Esophagus (tissue), 2 donors: ENCODE measurements at regions not wholly inside any gene's neighbourhood (a gene's known extent, or its start where the extent isn't known, plus 50 kb on each side); places are given as distances from the start of the nearest gene placed in this dataset.

ENCODE experiments used
- H3K27ac ChIP-seq, 2 donors: one replicate each; pipeline ENCODE4 v1.5.1; 2013; ENCODE audit warnings: low read depth in 2 of 2, mild to moderate bottlenecking in 2 of 2, inconsistent platforms in 1 of 2, low read length in 1 of 2, moderate library complexity in 1 of 2
- H3K27me3 ChIP-seq, 2 donors: one replicate each; pipeline ENCODE4 v1.6.1; 2013; ENCODE audit warnings: low read length in 2 of 2, control low read depth in 1 of 2, mild to moderate bottlenecking in 1 of 2; ENCODE audit not compliant: insufficient read depth in 2 of 2, control insufficient read depth in 1 of 2
- H3K36me3 ChIP-seq, 2 donors: one replicate each; pipeline ENCODE4 v1.6.1; 2013; ENCODE audit warnings: low read length in 1 of 2; ENCODE audit not compliant: control insufficient read depth in 2 of 2, insufficient read depth in 2 of 2
- H3K4me1 ChIP-seq, 2 donors: one replicate each; pipeline ENCODE4 v1.6.1; 2013; ENCODE audit warnings: low read length in 1 of 2; ENCODE audit not compliant: control insufficient read depth in 2 of 2, insufficient read depth in 2 of 2
- H3K4me3 ChIP-seq, 2 donors: one replicate each; pipeline ENCODE4 v1.5.1; 2013; ENCODE audit warnings: low read length in 2 of 2, mild to moderate bottlenecking in 2 of 2, low read depth in 1 of 2, moderate library complexity in 1 of 2
- H3K9me3 ChIP-seq, 2 donors: one replicate each; pipeline ENCODE4 v1.6.1; 2013; ENCODE audit warnings: mild to moderate bottlenecking in 2 of 2, low read depth in 1 of 2, low read length in 1 of 2, moderate library complexity in 1 of 2; ENCODE audit not compliant: control insufficient read depth in 2 of 2, insufficient read depth in 1 of 2
- WGBS, 2 donors: extraction: QIAGEN DNeasy Blood & Tissue Kit; methylation state at CpG; one replicate each; pipeline ENCODE4 v1.1.7; 2013; 5-methylcytosine and 5-hydroxymethylcytosine counted together
- donor health status: healthy with polysubstance abuse.
- donor health status: Bipolar disorder and iron deficiency.

DNA sequence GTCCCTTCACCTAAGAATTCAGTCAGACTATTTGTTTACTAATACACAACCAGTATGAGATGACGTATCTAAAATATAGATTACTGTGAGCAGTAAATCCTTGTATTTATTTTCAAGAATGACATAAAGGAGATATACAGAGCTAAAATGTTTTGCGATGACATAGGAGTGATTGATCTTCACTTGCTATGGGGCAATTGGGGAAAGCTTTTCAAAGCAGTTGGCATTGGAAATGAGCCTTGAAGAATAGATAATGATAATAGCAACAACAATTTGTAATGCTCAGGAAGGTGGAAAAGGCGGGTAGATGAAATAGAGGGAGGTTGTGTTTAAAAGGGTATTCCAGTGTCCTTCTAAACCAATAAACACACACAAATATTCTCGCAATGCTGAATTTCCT, 623.7 kb downstream of the CDH8 start:
- WGBS, 2 donors, result 77 to 79% methylated on average over 4 of the region's 4 CpGs
- Histone ChIP-seq H3K4me3 (no peak overlapping the region), H3K36me3 (no peaks in the 10 kb centered on the region), H3K27me3 (no peaks in the 10 kb centered on the region), H3K4me1 (no peaks in the 10 kb centered on the region), H3K9me3 (no peaks in the 10 kb centered on the region), H3K27ac (no peak overlapping the region)

DNA sequence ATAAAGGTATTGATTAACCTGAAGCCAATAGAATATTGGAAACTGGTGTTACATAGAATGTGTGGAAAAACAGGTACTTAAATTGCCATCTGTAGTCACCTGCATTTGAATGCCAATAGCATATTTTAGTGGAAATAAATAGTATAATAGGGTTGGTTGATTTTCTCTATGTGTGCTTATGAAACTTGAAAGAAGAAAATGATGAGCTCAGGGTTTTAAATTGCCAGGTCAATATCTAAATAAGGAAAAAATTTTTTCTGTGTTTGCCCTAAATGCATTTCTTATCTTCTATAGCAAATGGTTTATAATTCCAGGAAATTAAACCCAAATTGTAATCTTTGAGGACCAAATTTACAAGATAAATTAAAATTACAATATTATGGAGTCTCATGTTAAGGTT, 626.6 kb downstream of the CDH8 start:
- H3K4me3 ChIP-seq, result no peak overlapping the region
- H3K36me3 ChIP-seq, result no peaks in the 10 kb centered on the region
- no peaks in the 10 kb centered on the region for H3K27me3 ChIP-seq
- no peak overlapping the region for H3K27ac ChIP-seq
- no peaks in the 10 kb centered on the region for H3K4me1 ChIP-seq
- no peaks in the 10 kb centered on the region for H3K9me3 ChIP-seq

GRCh38 chr16:61403386-61403785, 632.9 kb downstream of the CDH8 start:
- H3K4me3 ChIP-seq, result no peak overlapping the region
- H3K36me3 ChIP-seq, result no peaks in the 10 kb centered on the region
- H3K27ac ChIP-seq, result no peak overlapping the region
- WGBS, 2 donors, result 69 to 75% methylated on average over 4 of the region's 4 CpGs
- no peaks in the 10 kb centered on the region for H3K27me3 ChIP-seq
- H3K4me1 ChIP-seq, result no peaks in the 10 kb centered on the region
- H3K9me3 ChIP-seq, result no peaks in the 10 kb centered on the region

- 73 to 80% methylated on average over 4 of the region's 4 CpGs for WGBS, 2 donors
Measured at GRCh38 chr16:61391896-61392295, 644.3 kb downstream of the CDH8 start.

DNA sequence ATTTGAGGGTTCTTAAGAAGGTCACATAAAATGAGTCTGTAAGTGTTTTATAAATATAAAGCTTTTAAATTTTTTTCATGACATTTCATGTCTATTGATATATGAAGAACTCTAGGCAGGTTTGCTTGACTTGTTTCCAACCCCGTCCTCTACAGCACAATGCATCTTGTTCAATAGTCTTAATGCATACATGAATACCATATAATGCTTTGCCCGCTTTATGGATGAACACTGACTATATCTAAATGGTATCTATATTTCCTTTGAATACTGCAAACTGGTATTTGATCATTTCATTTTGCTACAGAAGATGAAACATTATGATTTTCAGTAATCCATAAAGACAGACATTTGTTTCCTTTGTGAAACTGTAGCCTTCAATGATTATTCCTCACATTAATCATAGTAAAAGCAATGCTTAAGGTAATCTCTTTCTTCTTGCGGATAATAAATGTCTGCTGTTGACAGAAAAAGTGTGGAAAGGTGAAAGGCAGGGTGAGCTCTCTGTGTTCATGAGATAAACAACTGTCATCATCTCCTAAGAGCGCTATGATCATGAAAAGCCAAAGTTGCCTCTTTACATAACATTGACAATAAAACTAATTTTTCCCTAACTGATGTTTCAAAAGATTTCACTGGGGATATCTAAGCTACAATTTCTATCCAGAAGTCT, 645.1 kb downstream of the CDH8 start:
- Histone ChIP-seq H3K36me3 (no peaks in the 10 kb centered on the region), H3K27ac (no peak overlapping the region), H3K27me3 (no peaks in the 10 kb centered on the region), H3K4me3 (no peak overlapping the region), H3K9me3 (no peaks in the 10 kb centered on the region), H3K4me1 (no peaks in the 10 kb centered on the region)
- 78 to 81% methylated on average over 4 of the region's 4 CpGs for WGBS, 2 donors

More at GRCh38 chr16:61391896-61392295, 644.3 kb downstream of the CDH8 start:
- no peak overlapping the region for H3K4me3 ChIP-seq
- no peaks in the 10 kb centered on the region for H3K36me3 ChIP-seq
- H3K9me3 ChIP-seq, result no peaks in the 10 kb centered on the region
- no peaks in the 10 kb centered on the region for H3K4me1 ChIP-seq
- no peak overlapping the region for H3K27ac ChIP-seq
- no peaks in the 10 kb centered on the region for H3K27me3 ChIP-seq

- peaks cover 0 to 2% of the 10 kb centered on the region in 2 donors for H3K9me3 ChIP-seq
- no peak overlapping the region for H3K27ac ChIP-seq
- H3K4me3 ChIP-seq, result no peak overlapping the region
- no peaks in the 10 kb centered on the region for H3K27me3 ChIP-seq
- 74 to 76% methylated on average over 12 of the region's 12 CpGs for WGBS, 2 donors
- no peaks in the 10 kb centered on the region for H3K36me3 ChIP-seq
- H3K4me1 ChIP-seq, result no peaks in the 10 kb centered on the region
Measured at GRCh38 chr16:61385392-61386071, 650.7 kb downstream of the CDH8 start.

DNA sequence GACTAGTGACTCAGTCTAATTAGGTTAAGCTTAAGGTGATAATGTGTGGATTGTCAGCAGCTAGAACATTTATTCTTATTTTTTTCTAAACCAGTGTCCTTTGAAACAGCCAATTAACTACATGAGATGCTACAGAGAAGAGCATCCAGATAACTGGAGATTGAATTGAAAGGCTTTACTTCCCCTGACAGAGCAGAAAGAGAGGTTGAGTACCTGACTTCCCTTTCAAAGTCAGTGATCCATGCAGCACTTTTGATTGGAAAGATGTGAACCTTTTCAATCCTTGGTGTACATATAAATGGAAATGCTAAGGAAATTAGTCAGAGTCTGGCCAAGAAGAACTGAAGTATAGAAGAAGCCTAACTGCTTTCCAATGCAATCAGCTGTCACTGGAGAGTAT, 653.8 kb downstream of the CDH8 start:
- Histone ChIP-seq H3K36me3 (no peaks in the 10 kb centered on the region), H3K4me1 (no peaks in the 10 kb centered on the region), H3K9me3 (peaks cover 0 to 2% of the 10 kb centered on the region in 2 donors), H3K27me3 (no peaks in the 10 kb centered on the region), H3K4me3 (no peak overlapping the region), H3K27ac (no peak overlapping the region)

- no peak overlapping the region for H3K27ac ChIP-seq
- H3K36me3 ChIP-seq, result no peaks in the 10 kb centered on the region
- no peaks in the 10 kb centered on the region for H3K4me1 ChIP-seq
- H3K27me3 ChIP-seq, result no peaks in the 10 kb centered on the region
- WGBS, 2 donors, result 69 to 81% methylated on average over 2 of the region's 2 CpGs
- no peak overlapping the region for H3K4me3 ChIP-seq
- peaks cover 0 to 2% of the 10 kb centered on the region in 2 donors for H3K9me3 ChIP-seq
Measured at GRCh38 chr16:61379311-61379710, 656.9 kb downstream of the CDH8 start.

DNA sequence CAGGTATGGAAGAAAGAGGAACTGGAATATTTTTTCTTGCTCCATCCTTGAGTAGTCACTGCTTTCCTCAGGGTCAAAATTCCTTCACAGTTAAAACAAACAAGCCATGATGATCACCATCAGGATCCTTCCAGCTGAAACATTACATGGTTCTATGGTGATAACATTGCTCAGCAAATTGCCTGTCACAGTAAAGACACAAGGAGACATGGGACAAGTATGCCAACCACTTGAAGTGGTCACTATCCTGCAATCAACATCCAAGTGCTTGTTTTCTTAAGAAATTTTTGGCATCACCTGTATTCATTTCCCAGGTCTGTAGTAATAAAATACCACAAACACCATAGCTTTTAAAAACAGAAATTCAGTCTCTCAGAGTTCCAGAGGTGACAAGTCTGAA, 662.2 kb downstream of the CDH8 start:
- Histone ChIP-seq H3K27ac (no peak overlapping the region), H3K4me1 (no peaks in the 10 kb centered on the region), H3K4me3 (no peak overlapping the region)

DNA sequence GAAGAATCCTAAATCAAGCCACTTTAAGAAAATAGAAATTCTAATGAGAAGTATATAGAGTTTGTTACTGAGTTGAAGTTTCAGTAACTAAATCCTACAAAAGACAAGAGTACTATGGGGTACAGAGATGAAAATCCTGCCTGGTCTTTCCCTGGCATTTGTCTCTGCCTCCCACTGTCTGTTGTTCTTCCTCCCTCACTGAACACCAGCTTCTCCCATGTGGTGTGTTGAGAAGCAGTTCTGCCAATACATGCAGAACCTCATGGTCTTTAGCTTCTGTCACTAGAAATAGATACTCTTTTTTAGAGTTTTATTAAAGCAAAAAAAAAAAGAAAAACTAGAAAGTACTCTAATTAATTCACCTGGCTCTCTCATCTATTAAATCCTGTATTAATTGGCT, 664.4 kb downstream of the CDH8 start:
- Histone ChIP-seq H3K27ac (no peak overlapping the region), H3K4me1 (no peaks in the 10 kb centered on the region), H3K9me3 (no peaks in the 10 kb centered on the region), H3K27me3 (no peaks in the 10 kb centered on the region), H3K4me3 (no peak overlapping the region), H3K36me3 (no peaks in the 10 kb centered on the region)

More for the DNA sequence above, 662.2 kb downstream of the CDH8 start:
- Histone ChIP-seq H3K36me3 (no peaks in the 10 kb centered on the region), H3K9me3 (no peaks in the 10 kb centered on the region), H3K27me3 (no peaks in the 10 kb centered on the region)
